ENCODE measurements at regions not wholly inside any gene's neighbourhood (a gene's known extent, or its start where the extent isn't known, plus 50 kb on each side); places are given as distances from the start of the nearest gene placed in this dataset.

- DNase-seq (ENCODE audit: low spot score), result no peak
Observed at GRCh38 chr5:14983666-14984441, 112.3 kb upstream of the ANKH start.

DNA sequence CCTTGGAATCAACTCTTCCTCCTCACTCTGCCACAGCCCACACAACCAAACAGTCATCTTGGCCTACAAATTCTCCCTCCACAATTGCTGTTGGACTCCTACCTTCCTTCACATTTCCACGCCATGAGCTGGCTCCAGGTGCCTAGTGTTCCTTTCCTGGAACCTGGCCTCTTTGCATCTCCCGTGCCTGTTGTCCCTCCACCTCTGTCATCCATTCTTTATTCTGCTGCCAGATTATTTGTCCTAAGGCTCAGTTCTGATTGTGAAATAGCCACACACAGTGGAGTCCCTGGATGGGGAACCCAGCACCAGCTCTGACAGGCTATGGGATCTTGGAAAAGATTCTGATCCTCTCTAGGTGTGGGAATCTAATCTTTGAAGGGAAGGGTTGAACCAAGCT lies 109.1 kb upstream of the ANKH start:
- no peak for DNase-seq (ENCODE audit: low spot score)

DNA sequence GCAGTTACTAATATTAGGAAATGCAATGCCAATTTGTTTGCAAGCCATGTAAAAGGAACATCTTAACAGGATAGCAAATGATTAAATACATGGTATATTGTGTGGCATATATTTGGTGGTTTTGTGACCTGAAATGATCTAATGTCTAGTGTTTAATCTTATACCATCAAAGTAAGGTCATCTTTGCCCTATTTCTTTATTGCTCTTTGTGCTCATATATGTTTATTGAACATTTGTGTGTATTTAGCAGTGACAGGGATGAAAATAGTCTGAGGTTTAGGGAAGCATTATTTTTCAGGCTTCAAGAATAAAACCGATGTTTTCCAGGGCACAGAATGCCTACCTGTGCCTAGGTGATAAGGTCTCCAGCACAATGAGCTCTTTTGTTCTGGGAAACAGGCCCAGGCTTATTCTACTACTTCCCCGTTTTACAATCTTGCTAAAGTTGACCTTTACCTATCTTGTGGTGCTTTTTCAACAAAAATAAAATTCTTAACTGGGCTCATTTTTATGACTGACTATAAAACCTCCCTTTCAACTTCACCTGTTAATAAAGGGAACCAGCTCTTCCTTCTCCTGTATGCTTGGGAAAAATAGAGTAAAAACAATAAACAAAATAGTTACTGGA lies 105.6 kb upstream of the ANKH start:
- no peak for DNase-seq (ENCODE audit: low spot score)

DNA sequence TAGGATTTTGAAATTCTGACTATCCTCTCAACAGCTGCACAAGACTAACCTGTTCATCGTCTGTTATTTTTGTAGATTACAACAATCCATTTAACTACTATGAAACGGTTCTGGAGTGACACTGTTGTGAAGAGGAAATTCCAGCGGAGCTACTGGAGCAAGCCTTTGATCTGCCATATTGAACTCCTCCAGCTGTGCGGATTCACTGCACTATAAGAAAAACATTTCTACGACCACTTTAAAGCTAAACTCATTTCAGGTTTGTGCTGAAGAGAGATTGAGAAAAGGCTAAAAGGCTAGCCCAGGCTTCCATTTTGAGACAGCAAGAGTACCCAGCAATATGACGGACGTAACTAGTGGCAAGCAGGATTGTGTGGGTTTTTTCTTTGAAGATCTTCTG lies 104.9 kb upstream of the ANKH start:
- DNase-seq (ENCODE audit: low spot score), result no peak

DNA sequence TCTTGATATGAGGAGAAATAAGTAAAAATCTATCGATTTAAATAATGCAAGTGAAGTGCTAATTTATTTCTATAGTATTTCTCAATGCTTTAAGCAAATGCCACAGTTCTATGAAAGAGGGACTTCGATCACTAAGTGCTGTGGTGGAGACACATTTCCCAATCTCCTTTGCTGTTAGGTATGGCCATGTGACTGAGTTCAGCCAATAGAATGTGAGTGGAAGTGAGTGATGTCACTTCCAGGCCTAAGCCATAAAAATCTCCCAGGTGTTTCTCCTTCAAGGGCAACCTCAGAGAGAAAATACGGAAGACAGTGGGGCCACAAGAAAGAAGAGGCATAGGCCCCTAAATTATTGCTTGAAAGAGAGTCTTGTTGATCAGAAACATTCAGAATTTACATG lies 100.3 kb upstream of the ANKH start:
- DNase-seq (ENCODE audit: low spot score), result no peak

- DNase-seq (ENCODE audit: low spot score), result no peak
Observed at GRCh38 chr5:14968796-14969195, 97.2 kb upstream of the ANKH start.

DNA sequence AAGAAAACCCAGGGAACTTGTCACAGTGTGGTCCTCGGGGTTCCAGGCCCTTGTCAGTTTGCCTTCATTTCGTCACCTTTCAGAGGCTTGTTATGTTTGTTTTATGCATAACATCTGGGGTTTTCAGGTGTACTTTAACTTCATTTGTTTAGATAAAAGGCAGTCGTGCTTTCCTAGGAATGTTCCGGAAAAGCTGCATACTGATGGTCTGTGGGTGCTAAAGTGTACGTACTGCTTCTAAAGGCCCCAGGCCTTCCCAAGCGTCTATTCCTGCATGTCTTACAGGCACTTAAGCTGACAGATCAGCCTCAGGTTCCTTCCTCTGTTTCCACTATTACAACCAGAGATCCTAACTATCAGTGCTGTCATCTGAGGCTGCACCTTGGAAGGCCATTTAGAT lies 95.6 kb upstream of the ANKH start:
- DNase-seq (ENCODE audit: low spot score), result no peak

DNA sequence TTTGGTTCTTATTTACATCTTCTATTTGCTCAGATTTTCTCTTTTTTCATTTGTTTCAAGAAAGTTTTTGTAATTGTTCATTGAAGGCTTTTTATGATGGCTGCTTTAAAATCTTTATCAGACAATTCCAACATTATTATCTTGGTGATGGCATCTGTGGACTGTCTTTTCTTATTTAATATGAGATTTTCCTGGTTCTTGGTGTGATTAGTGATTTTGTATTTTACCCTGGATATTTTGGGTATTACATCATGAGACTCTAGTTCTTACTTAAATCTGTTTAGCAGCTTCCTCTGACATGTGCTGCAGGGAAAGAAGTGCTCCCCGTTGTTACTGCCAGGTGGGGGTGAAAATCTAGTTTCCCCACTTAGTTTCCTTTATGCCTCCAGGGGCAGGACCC lies 94.2 kb upstream of the ANKH start:
- DNase-seq (ENCODE audit: low spot score), result no peak

DNA sequence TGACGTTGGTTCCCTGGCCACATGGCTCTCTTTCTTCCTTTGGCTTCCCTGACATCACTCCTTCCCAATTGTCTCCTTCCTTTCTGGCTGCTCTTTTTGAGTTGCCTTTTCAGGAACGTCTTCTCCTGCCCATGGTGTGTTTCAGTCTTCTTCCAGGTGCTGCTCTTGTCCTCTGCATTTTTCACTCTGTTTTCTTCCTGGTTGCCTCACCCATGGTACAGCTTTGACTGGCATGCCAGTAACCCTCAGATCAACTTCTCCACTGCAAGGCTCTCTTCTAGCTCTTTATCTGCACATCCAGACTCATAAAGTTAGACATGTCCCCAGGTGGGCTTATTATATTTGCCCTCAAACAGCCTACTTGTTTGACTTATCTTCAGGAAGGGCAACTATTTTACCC lies 91.0 kb upstream of the ANKH start:
- no peak for DNase-seq (ENCODE audit: low spot score)

GRCh38 chr5:14960120-14960462 lies 88.5 kb upstream of the ANKH start:
- DNase-seq (ENCODE audit: low spot score), result no peak

DNA sequence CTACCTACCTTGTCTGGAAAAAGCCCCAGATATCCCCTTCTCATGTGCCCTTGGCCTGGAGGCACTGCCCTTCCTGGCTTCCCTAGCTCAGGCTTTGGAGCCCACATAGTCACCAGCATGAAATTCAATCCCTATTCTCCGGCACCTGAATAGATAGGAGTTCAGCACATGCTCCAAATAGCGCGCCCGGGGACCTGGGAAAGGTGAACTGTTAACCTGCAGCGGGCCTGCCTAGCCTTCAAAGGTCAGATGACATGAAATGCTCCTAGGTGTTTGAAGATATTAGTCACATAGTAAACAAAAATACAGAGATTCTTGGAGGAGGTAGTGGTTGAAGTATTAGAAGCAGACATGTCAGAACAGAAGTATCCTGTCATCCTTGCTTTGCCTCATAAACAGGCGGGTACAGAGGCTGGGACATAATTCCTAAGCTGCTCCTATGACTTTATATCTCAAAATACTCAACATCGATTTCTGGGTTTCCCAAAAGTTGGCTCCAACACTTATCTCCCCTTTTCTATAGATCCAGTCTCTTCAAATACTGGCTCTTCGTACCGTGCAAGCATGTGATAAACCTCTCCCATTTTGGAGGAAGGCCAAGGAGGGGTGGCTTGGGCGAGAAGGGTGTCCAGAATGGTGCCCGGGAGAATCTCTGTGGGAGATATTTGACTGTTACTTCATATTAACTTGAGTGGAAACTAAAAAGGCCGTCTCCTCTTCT lies 88.0 kb upstream of the ANKH start:
- no peak for DNase-seq (ENCODE audit: low spot score)

GRCh38 chr5:14958188-14958587 lies 86.6 kb upstream of the ANKH start:
- no peak for DNase-seq (ENCODE audit: low spot score)

DNA sequence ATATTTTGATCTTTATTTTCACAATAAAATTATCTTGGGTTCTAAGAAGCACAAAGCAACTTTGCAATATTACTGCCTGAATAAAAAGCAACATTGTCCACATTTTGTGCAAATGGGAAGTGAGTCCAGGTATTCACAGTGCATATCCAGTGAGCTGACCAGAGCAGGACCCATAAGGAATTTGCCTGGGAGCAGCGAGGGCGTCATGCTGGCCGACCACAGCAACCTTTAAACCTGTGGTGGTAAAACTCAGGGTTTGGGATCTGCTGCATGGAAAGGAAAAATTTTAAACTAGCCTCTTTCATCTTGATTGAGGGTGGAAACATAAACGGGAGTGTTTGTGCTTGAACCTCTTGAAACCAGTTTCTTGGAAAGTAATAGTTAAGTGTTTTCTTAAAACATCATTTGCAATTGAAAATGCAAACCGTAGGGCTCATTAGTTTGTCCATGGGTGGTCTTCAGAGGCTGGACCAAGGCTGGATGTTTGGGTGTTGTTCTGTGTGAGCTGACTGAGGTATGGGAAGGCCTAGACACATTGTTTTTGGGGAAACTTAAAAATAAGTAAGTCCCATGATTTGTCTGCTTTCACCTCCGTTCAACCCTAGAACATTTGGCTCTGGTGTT lies 85.0 kb upstream of the ANKH start:
- no peak for DNase-seq (ENCODE audit: low spot score)

DNA sequence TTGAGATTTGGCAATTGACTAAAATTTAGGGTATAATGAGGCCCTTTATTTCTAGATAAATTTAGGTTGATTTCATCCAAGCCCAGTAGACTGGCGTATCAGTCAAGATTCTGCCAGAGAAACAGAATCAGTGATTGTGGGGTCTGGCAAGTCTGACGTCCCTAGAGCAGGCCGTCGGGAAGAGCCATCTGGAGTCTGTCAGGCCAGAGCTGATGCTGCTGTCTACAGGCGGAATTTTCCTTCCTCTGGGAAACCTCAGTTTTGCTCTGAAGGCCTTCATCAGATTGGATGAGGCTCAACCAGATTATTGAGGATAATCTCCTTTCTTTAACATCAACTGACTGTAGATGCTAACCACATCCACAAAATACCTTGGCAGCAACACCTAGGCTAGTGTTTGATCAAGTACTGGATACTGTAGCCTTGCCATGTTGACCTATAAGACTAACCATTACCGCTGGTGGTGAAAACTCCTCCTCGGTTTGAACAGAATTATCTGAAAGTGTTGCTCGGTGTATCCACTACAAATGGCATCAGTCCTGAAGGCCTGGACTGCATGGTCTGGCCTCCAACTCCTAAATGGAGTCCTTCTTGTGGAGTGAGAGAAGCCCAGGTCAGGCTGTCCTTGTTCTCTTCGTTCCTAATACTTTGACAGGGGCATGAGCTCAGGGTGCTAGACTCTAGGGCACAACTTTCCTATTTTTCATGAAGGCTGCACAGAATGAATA lies 83.2 kb upstream of the ANKH start:
- no peak for DNase-seq (ENCODE audit: low spot score)

DNA sequence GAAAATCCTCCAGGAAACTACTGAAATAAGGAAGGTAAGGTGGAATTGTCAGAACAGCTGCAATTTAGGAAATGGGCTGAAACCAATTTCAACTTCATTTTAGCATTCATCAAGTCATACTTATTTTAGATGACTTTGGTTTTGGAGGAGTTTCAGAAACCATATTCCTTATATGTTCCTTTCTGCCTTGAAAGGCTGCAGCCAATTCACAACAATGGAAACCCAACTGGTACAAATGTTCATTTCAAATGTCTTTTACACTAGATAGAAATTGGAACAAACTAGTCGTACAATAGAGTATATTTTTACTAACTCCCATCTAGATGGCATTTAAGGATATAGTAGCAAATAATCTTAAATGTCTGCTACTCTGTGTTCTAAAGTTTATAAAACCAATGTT lies 82.6 kb upstream of the ANKH start:
- no peak for DNase-seq (ENCODE audit: low spot score)

DNA sequence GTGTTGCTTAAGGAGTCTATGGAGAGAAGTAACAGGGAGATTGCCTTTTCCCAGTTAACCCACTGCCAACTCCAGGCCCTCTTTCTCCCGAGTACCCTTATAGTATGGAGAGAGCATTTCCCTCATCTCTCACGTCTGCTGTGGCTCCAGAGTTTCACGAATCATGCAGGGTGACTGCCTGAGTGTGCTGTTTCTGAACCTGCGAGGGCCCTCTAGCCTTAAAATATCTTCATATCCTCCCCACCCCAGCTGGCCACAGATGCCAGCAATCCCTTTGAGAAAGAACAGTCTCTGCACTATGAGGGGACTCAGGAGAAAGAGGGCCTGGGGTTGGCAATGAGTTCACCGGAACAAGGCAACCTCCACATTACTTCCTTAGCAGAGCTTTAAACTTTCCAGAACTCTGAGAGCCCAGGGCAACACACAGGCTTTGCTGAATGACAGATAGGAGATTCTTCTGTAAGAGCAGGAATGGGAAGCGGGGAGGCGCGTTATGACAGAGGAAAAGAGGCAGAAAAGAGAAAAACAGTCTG lies 81.6 kb upstream of the ANKH start:
- DNase-seq (ENCODE audit: low spot score), result no peak

- no peak for DNase-seq (ENCODE audit: low spot score)
Observed at GRCh38 chr5:14948383-14948782, 76.8 kb upstream of the ANKH start.

DNA sequence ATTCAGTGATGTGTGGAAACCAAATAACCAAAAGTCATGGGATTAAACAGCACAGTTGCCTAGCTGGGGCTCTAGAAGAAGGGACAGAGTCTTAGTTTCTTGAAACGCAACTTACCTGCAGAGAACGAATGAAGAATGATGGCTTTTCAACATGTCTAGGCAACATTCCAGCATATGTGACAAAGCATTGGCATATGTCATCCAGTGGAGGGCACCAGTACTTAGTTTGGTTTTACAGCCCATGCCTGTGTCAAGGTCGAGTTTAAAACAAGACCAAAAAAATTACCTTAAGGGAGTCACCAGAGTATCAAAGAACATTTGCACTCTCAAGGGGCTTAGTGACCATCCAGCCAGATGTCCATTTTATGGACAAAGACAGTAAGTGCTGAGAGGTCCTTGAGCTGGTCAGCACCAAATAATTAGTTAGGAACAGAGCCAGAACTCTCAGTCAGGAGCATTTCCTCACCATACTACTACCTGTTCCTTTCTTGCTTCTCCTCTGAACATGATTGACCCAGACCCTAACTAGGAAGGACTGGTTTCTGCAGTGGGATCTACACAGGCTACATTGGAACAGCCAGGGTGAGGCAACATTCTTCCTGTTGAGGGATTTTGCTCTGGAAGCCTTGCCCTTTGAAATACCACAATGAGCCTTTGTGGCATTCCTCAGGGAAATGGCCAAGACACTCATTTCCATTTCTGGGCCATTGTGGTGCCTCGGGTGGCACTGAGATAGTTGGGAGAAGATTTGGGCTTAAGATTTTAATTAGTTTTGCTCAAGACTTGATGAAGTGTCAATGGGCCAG lies 75.4 kb upstream of the ANKH start:
- DNase-seq (ENCODE audit: low spot score), result peak; percentile 24

DNA sequence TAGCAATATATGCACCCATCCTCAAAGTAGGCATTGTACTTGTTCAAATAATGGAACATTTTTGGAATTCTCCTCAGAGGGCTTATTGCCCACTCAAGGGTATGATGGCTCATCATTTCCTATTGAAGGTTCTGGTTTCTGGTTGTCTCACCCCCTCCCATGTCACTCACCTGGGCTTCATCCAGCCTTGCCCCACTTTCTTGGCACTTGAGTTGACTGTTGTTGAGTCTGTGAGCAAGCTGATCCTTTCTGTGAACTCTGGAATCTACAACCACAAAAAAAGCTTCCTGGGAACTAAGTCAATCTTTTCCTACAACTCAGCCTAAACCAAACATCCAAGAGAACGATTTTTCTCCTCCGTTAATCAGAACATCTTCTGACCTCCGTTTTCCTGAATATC lies 73.9 kb upstream of the ANKH start:
- DNase-seq (ENCODE audit: low spot score), result no peak

DNA sequence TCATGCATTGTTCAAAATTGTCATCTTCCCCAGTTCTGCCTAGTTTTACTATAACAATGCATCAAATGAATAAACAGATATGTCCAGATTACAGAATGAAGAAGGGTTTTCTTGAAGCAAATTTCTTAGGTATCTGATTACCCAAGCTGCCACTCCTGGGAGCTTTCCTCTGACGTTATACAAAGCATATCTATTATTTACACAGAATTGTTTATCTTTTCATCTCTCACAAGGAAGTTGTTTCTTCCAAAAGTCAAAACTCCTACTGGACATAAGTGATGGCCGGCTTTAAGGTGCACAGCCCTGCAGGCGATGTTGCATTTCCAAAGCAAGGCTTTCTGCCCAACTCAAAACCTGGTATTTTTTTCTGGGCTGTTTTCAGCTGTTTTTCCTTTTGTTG lies 73.4 kb upstream of the ANKH start:
- DNase-seq (ENCODE audit: low spot score), result no peak

- DNase-seq (ENCODE audit: low spot score), result no peak
Observed at GRCh38 chr5:14944350-14944739, 72.8 kb upstream of the ANKH start.
